ENCODE measurements at regions not wholly inside any gene's neighbourhood (a gene's known extent, or its start where the extent isn't known, plus 50 kb on each side); places are given as distances from the start of the nearest gene placed in this dataset.

DNA sequence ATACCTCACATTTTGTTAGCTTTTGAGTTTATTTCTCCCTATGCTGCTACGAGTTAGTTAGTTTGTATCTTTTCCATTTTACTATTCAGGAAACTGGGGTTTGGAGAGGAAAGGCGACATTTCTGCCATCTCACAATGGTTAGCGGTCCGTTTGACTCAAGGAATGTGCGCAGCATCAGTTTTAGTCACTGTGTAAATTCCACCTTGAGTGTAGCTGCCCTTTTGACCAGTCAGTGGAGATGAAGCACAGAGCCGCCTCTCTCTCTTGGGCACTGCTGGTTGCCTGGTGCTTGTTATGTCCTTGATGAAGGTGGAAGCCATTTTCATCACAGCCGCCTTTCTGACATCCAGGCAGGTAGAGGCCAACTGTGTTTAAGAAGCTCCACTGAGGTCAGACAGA is 185.5 kb downstream of the SCP2D1 start:
- DNase-seq (ENCODE audit: extremely low read depth, insufficient read length), result no peak
- Histone ChIP-seq H3K36me3 (ENCODE audit: control insufficient read depth, insufficient read depth, low read length) (no peaks in the 10 kb centered on the region), H3K27me3 (replicated peaks; ENCODE audit: control insufficient read depth, insufficient read depth, low read length) (no peaks in the 10 kb centered on the region), H3K4me3 (replicated peaks; ENCODE audit: low read depth, low read length) (no peak overlapping the region)
- TF ChIP-seq, protein P1, sequence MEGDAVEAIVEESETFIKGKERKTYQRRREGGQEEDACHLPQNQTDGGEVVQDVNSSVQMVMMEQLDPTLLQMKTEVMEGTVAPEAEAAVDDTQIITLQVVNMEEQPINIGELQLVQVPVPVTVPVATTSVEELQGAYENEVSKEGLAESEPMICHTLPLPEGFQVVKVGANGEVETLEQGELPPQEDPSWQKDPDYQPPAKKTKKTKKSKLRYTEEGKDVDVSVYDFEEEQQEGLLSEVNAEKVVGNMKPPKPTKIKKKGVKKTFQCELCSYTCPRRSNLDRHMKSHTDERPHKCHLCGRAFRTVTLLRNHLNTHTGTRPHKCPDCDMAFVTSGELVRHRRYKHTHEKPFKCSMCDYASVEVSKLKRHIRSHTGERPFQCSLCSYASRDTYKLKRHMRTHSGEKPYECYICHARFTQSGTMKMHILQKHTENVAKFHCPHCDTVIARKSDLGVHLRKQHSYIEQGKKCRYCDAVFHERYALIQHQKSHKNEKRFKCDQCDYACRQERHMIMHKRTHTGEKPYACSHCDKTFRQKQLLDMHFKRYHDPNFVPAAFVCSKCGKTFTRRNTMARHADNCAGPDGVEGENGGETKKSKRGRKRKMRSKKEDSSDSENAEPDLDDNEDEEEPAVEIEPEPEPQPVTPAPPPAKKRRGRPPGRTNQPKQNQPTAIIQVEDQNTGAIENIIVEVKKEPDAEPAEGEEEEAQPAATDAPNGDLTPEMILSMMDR (IDR thresholded peaks at IDR 0.05; ENCODE audit: insufficient read depth, low read length, poor library complexity, severe bottlenecking), result no peak

DNA sequence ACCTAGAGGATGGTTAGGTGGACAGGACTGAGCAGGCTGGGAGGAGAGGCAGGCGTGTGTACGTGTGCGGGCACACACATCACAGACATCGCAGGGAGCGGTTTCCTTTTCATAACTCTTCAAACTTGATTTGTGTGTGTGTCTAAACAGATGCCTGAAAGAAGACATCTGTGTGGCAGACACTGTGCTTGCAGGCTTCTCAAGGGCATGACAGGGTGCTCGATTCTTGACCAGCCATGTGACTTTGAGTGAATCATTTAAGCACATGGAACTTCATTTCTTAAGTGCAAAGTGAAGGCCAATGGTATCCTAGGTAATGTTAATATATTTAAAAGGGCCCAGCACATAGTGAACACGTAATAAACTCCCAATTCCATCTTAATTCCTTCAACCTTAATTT is 186.5 kb downstream of the SCP2D1 start:
- H3K36me3 ChIP-seq (ENCODE audit: control insufficient read depth, insufficient read depth, low read length), result no peaks in the 10 kb centered on the region
- TF ChIP-seq, protein P1 (IDR thresholded peaks at IDR 0.05; ENCODE audit: insufficient read depth, low read length, poor library complexity, severe bottlenecking), result no peak
- no peak overlapping the region for H3K4me3 ChIP-seq (replicated peaks; ENCODE audit: low read depth, low read length)
- no peak for DNase-seq (ENCODE audit: extremely low read depth, insufficient read length)
- H3K27me3 ChIP-seq (replicated peaks; ENCODE audit: control insufficient read depth, insufficient read depth, low read length), result no peaks in the 10 kb centered on the region

DNA sequence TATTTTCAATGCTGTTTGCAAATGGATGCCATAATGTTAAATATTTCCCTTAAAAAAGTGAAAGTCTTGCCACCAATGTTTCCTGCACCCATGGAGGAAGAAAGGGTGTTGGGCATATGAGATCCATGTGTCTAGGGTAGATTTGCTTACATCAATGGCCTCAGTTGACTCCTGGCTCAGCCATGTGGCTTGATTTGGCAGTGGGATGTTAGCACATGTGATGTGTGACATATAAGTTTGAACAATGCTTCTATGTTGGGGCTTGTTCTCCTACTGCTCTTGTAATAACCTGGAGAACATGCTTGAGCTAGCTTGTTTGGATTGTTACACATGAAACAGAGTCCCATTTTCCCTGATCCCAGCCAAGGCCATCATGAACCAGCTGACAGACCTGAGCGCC is 187.6 kb downstream of the SCP2D1 start:
- Histone ChIP-seq H3K4me3 (replicated peaks; ENCODE audit: low read depth, low read length) (no peak overlapping the region), H3K36me3 (ENCODE audit: control insufficient read depth, insufficient read depth, low read length) (no peaks in the 10 kb centered on the region), H3K27me3 (replicated peaks; ENCODE audit: control insufficient read depth, insufficient read depth, low read length) (no peaks in the 10 kb centered on the region; the same call in 1 of the 2 replicates)
- DNase-seq (ENCODE audit: extremely low read depth, insufficient read length), result no peak
- TF ChIP-seq, protein P1 (IDR thresholded peaks at IDR 0.05; ENCODE audit: insufficient read depth, low read length, poor library complexity, severe bottlenecking), result no peak

DNA sequence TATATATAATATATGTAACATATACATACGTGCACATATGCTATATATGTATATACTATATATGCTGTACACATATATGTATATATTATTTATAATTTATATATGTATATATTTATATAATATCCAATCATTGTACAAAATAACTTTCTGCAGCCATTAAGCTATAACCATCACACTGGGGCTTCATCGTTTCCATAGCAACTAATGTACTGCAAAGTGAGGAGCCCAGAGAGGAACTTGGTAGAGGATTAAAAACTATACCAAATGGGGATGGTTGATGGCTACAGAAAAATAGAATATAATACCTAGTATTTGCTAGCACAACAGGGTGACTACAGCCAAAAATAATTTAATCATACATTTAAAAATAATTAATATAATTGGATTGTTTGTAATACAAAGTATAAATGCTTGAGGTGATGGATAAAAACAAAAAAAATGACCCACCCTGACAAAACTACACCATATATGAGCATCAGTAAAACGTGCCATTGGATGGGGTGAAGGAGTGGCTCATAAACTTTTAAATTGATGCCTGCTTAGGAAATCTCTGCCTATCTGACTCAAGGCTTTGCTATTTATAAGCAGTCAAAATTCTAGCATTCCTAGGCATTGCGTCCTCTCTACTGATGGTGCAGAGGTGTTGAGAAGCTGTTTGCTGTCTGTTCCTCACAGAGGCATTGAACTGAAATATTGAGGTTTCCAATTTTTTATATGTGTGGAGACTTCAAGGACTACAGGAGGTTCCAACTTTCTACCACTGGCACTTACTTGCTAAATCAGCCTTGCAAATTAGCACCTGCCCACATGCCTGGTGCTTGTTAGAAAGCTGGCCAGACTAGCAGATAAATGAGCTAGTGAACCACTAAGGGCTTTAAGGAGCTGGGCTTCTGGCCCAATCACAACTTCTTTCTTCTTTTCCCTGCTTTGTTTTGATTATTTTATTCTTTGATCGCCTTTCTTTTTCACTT is 190.1 kb downstream of the SCP2D1 start:
- DNase-seq (ENCODE audit: extremely low read depth, insufficient read length), result no peak
- no peaks in the 10 kb centered on the region; the same call in none of the 2 replicates for H3K27me3 ChIP-seq (replicated peaks; ENCODE audit: control insufficient read depth, insufficient read depth, low read length)
- H3K36me3 ChIP-seq (ENCODE audit: control insufficient read depth, insufficient read depth, low read length), result no peaks in the 10 kb centered on the region
- no peak overlapping the region for H3K4me3 ChIP-seq (replicated peaks; ENCODE audit: low read depth, low read length)
- TF ChIP-seq, protein P1 (IDR thresholded peaks at IDR 0.05; ENCODE audit: insufficient read depth, low read length, poor library complexity, severe bottlenecking), result no peak

DNA sequence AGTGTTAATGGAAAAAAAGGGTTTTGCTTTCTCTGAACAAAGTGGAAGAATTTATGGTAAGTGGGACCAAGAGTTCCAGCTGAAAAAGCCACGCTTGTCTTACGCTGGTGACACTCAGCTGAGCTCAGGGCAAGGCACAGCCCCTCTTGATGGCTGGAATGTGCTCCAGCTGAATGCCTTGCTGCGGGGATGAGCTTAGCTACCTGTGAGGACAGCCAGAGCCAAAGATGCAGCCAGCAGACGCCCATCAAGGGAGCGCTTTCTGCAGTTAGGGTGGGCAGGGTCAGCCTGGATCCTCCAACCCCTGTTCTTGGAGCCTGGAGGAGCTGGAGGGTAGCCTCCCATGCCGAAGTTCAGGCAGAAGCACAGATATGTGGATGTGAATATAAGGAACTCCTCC is 191.4 kb downstream of the SCP2D1 start:
- Histone ChIP-seq H3K4me3 (replicated peaks; ENCODE audit: low read depth, low read length) (no peak overlapping the region), H3K27me3 (replicated peaks; ENCODE audit: control insufficient read depth, insufficient read depth, low read length) (no peaks in the 10 kb centered on the region; the same call in none of the 2 replicates), H3K36me3 (ENCODE audit: control insufficient read depth, insufficient read depth, low read length) (no peaks in the 10 kb centered on the region)
- TF ChIP-seq, protein P1 (IDR thresholded peaks at IDR 0.05; ENCODE audit: insufficient read depth, low read length, poor library complexity, severe bottlenecking), result no peak
- DNase-seq (ENCODE audit: extremely low read depth, insufficient read length), result no peak
